GM19035 (cell line): ENCODE measurements at regions not wholly inside any gene's neighbourhood (a gene's known extent, or its start where the extent isn't known, plus 50 kb on each side); places are given as distances from the start of the nearest gene placed in this dataset.

Source experiments
- ATAC-seq: cut with Tn5 transposase; IDR thresholded peaks from one replicate; pipeline ENCODE4 v1.9.1; 2021; ENCODE audit not compliant: unreplicated experiment

DNA sequence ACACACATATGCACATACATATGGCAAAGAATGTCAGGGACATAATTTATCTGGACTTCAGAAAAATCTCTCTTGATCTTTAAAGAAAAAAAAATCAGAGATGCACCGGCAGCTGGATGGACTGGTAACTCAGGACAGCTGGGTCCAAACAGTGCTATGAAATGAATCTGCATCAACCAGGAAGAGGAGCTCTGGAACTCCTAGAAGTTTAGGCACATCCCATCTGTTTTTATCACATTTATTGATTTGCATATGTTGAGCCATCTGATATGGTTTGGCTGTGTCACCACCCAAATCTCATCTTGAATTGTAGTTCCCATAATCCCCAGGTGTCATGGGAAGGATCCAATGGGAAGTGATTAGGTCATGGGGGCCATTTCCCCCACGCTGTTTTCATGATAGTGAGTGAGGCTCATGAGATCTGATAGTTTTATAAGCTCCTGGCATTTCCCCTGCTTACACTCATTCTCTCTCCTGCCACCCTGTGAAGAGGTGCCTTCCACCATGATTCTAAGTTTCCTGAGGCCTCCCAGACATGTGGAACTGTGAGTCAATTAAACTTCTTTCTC is 87.7 kb upstream of the AKIP1 start:
- no peak for ATAC-seq

DNA sequence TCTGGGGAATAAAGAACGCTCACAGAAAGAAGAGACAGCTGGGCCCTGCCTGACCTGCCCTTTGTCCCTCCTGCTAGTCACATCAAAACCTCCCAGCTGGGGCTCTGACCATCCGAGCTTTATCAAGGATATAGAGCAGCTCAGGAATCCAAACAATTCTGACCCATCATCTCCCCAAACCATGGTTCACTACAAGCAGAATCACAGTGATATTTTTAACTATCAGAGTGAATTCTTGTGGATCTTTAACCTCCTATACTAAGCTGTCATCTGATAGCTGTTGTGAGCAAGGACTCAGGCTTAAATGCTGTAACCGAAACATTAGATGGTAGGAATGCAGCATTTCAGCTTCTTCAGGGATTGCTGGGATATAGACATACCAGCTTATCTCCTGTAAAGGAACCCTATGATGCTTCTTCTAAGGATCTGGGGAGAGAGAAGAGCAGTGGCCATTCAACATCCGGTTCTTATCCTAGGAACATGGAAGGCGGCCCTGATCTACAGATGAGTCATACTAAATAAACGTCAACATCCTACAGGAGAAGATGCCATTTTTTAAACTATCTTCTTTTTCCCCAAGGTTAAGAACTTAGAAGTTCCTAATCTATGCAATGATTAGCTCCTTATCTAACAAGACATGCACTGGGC is 84.7 kb upstream of the AKIP1 start:
- ATAC-seq, result no peak

DNA sequence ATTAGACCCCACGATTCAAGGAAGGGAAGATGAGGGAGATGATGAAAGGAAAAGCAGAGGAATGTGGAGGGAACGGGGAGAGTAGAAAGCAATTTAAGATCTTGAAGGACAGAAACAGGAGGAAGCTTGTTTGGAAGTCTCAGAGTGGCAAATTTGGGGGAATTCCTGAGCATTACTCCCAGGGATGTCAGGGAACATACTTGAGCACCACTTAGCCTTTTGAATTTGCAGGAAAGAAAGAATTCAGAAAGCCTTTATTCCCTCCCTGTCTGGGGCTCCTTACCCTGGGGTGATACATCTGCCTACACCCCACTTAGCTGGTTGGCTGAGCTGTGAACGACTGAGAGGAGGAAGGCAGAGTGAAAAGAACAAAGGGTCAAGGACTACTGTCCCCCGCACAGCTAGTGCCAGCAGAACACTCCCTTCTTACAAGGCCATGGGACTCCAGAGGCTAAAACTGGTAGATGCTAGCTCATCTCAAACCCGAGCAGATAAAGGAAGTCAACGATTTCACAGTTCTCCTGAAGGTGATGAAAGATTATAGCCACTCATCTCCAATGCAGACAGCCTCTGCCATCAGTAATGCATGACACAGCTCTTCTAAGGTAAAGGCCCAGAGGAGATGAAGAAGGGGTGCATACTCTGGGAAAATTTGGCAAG is 84.0 kb upstream of the AKIP1 start:
- no peak for ATAC-seq

DNA sequence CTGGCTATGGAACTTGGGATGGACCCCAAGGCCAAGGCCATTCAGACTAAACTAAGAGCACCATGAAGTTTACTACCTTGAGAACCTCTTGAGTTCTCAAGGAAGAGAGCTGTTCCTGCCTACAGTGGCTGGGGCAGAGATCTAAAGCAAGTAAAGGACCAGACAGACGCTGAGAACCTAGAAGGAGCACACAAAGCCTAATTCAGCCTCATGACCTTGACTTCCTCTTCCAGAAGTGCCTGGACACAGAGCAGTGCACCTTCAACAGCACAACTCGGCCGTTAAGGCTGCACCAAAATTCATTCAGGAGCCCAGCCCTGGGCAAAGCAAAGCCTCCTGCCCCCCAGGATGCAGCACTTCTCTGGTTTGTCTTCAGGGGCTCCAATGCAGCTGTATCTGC is 82.9 kb upstream of the AKIP1 start:
- ATAC-seq, result no peak

DNA sequence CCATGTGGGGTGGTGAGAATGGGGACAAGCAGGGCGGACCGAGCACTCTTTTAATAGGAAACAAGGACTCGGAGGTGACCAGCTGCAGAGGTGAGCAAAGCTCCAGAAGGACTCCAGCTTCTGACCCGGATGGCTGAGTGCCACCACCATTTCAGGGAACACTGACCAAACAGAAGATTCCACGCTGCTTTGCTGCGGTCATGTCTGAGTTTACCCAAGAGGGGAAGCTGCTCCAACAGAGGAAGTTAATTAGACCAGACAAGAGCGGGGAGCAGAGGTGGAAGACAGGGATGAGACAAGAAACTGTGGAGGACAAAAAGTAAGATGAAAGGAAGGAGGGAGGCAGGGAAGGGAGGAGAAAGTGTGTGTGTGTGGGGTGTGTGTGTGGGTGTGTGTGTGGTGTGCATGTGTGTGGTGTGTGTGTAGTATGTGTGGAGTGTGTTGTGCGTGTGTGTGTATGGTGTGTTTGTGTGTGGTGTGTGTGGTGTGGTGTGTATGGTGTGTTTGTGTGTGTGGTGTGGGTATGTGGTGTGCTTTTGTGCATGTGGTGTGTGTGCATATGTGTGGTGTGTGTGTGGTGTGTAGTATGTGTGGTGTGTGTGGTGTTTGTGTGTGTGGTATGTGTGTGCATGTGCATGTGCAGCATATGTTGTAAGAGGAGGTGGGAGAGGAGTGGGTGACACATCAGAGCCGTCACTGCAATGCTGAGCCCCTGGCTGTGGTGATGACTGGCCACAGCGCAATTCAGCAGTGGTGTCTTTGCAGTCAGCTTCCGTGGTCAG is 82.2 kb upstream of the AKIP1 start:
- no peak for ATAC-seq

DNA sequence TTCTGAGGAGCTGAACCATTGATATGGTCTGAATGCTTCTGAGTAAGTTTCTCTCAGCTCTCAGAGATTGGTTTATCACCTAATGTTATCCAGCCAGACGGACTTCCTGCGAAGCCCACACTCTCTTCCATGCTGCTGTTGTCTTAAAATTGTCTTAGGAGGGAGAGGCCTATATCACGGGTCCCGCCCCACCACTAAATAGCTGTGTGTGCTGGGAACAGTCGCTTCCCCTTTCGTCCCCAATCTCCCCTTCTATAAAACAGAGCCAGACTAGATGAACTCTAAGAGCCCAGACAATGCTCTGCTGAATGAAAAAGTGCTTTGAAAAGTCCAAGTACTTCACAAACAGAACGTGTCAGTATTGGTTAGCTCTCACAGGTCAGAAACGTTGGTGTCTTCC is 81.4 kb upstream of the AKIP1 start:
- ATAC-seq, result no peak

DNA sequence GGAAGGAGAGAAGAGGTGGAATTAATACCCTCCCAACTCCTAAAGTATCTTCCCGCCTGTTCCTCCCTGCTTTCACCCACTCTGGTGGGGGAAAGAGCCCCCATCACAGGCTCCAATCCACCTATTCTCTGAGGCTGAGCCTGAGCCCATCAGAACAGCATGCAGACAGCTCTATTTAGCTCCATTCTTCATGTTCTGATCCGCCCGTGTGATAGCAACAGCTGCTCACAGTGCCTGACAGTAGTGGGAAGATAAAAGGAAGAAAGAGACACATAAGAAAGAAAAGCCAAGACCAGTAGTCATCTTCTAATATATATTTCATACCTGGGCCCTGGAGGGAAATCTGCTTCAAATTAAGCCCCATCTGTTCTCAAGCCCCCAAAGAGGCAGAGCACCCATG is 80.3 kb upstream of the AKIP1 start:
- no peak for ATAC-seq

DNA sequence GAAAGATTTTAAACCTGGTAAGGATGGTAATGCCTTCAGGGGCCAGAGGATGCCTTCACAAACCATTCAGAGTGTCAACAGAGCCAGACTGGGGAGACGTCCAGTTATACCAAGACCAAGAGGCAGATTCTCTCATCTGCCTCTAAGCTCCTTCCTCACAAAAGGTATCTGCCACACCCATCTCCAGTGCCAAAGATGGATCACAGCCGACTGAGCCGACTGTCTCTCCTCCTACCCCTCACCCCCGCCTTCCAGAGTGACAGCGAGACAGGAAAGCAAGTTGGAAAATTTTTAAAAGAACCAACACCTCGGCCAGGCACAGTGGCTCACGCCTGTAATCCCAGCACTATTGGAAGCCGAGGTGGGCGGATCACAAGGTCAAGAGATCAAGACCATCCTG is 79.1 kb upstream of the AKIP1 start:
- no peak for ATAC-seq

DNA sequence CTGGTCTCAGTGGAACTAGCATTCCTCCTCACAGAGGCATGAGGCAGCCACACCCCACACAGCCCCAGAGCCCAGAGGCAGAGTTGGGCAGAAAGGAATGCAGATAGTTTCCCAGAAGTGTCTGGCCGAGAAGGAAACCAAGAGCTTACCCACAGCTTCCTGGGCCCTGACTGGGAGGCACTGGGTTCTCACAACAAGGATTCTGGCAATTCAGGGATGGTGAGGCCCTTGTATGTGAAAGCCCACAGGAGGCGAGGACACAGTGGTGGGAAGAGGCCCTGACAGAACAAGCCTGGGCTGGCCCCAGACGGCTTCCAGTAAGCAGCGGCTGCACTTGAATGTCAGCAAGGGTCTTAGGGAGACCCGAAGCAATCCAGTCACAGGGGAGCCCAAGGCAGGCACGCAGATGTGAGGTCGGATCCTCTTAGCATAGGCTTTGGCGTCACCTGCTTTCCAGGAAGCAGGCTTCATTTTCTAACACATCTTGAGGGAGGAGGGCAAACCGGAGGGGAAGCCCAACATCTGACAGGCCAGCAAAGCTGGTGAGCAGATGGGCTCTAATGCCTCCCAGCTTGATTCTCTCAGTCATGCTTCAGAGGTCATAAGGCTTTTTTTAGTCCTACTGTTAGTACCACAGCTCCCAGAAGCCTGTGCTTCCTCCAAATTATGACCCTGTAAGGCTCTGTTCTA is 78.3 kb upstream of the AKIP1 start:
- ATAC-seq, result peak; percentile 81

DNA sequence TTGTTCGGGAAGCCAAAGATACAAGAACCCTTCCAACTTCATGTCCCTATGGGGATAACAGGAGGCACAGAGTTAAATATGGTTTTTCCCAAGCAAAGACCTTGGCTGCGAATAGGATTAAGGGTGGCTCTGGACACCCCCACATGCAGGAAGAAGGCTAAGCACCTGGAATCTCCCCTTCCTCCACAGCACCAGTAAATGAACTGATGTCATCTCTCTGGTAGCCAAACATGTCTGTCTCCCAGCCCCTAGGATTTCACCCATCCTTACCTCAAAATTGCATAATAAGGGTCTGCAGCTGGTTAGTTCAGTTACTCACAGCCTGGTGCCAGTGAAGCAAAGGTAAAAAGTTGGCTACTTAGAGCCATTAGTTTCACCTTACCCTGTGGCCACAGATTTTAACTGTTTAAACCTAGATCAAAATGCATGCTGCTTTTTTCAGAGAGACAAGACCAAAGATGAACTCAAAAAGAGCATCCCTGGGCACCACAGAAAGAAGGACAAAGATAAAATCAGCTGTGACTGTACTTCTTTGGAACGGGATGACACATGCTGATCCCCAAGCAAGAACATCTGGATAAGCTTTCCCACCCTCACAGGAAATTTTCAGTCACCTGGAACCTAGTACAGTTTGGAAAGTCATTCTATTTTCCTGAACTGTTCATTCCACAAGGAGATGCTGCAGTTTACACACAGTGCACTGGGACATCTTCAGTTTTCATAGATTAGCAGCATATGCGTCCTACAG is 77.2 kb upstream of the AKIP1 start:
- no peak for ATAC-seq

DNA sequence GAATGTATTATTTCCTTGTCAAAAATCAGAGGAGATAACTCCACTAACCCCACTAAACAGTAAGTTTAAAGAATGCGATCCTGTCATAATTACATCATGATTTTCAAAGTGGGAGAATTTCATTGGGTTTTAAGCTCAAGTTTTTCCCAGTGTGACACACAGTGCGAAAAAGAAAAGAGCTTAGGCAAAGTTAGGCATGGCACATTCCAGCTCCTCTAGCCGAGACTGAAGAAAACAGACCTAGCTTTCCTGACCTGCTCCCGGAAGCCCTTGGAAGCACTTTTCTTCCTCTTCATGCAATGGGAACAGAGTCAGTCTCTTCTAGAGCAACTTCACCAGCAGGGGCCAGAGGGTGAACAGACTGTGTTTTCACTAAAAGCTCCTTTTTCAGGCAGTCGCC is 76.6 kb upstream of the AKIP1 start:
- no peak for ATAC-seq

DNA sequence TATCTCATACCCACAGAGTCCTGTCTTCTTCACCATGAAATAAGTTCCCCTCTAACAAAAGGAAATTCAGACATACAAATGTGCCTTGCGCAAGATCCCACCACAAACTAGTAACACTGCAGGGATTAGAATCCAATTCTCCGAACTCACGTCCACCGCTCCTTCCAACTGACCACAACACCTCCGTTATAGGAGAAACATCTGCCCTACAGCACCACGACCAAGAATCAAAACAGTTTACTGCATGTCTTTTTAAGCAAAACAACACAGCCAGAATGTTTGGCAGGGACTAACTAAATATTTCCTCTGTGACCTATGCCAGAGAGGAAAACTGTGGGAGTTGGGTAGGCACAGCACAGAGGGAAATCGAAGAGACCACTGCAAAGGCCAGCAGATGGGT is 72.7 kb upstream of the AKIP1 start:
- ATAC-seq, result no peak

DNA sequence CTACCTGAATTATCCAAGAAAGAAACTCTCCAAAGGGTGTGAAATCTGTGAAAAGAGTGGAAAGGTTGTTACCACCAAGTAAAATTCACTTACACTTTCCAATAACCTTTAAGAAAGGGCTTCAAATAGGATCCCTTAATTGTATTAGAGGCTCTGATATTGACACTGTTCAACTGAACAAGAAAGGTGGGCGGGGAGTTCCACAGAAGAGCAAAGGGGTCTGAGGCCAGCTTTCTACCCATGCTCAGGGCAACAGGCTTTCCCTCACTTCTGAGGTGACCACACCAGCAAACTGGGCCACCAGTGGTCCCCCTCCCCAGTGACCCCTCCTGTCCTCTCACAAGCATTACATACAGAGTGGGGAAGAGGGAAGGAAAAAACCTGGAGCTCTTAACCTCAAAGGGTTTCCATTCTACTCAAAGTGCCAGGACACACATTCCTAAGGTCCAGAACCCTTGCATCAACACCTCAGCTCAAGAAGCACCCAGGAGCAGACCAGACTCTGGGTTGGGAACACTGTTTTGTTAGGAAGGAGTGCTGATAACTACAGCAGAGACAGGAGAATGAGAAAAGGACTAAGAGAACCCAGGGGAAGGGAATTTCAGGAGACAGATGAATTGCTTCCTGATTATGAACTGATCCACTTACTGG is 71.6 kb upstream of the AKIP1 start:
- ATAC-seq, result no peak

DNA sequence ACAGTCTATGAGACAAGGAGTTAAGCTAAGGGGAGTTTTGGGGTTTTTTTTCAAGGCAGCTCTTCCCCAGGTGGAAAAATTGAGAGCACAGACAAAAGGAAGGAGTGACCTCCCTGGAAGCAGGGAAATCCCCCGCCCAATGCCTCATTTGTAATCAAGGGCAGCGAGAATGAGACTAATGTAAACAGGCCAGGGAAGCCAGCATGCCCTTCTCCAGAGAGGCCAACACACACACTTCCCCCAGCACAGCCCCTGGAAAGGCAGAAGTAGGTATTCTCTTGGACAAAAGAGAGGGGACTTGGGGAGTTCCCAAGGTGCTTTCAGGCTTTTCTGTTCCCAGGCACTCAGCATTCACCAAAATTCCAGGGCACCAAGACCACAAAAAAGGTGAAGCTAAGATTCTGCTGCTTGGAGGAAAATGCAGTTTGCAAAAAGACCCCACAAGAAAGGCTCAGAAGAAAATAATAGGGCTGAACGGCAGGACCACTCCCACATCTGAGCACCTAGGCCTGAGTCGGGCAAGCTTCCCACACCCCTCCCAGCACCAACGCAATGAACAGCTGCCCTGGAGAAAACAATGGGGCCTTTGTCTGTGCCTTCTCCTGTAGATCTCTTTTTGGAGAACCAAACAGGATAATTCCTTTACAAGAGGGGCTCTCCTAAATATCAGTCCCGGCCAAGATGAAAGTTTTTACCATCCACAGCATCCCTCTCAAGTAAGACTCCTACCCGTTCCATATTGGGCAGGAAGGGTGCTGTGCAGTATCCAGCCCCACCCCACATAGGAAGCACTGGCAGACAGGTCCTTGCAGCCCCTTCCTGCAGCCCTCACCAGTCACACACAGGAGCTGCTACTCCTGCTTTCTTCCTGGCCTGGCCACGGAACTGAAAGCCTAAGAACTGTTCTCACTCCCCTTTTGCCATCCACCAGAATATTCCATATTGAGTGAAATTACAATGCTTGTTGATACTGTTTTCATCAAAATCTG is 70.7 kb upstream of the AKIP1 start:
- no peak for ATAC-seq

DNA sequence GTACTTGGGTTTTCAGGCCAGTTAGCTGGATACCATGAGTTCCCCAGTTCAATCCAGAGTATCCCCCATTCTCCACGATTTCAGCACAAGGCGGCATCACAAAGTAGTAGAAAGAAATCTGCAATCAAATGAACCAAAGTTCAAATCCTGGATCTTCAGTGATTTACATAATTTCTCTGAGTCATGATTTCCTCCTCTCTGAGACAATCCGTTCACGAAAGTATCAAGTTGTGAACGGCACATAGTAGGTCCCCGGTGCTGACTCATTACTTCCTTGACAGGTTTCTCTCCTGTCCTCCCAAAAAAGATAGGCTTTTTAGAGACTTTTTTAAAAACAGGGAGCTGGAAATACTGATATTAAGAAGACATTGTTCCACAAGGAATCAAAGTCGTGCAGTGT is 69.1 kb upstream of the AKIP1 start:
- ATAC-seq, result no peak

DNA sequence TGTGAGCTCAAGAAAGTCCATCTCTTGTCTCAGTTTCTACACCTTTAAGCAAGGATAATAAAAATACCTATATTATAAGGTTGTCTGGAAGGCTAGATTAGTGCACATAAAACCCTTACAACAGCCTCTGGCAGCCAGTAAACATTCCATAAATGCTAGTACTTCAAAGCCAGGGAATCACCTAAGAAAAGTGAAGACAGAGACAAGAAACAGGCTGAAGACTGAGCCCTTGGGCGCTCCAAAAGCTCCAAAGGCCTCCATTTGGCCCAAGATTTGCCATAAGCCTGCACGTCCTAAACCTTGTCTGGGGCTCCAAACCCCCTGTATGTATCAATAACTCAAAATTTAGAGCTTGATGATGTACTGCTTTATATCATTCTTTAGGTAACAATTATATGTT is 52.2 kb upstream of the AKIP1 start:
- ATAC-seq, result no peak
